GM12892 (cell line): ENCODE measurements at regions not wholly inside any gene's neighbourhood (a gene's known extent, or its start where the extent isn't known, plus 50 kb on each side); places are given as distances from the start of the nearest gene placed in this dataset.

Experiments used
- POLR2A ChIP-seq: IDR thresholded peaks from 2 replicates; pipeline ENCODE4 v1.6.1; 2011; ENCODE audit warnings: low read depth, low read length, control low read depth
- POLR2AphosphoS5 ChIP-seq: IDR thresholded peaks from 2 replicates; pipeline ENCODE4 v1.6.1; 2011; ENCODE audit warnings: low read depth, low read length, control low read depth

DNA sequence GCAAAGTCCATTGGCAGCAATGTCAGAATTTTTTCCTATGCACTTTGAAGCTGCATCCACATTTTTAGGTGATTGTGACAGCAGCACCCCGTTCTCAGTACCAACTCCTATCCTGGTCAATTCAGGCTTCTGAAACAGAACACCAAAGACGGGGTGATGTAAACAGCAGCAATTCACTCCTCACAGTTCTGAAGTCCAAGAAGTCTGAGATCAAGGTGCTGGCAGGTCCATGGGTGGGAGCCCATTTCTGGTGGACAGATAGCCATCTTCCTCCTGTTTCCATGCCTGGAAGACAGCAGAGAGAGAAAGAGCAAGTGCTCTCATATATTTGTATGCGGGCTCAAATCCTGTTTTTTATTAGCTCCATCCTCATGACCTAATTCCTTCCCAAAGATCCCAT, 471.2 kb downstream of the BRD1 start:
- TF ChIP-seq POLR2A (no peak), POLR2AphosphoS5 (no peak)
